Mucosa of stomach (tissue), 1 donor: ENCODE measurements at regions not wholly inside any gene's neighbourhood (a gene's known extent, or its start where the extent isn't known, plus 50 kb on each side); places are given as distances from the start of the nearest gene placed in this dataset.

Experiments
- H3K27me3 ChIP-seq: one replicate; pipeline ENCODE4 v1.7.0; 2013; ENCODE audit warnings: mild to moderate bottlenecking, low read length; ENCODE audit not compliant: control insufficient read depth, insufficient read depth
- H3K36me3 ChIP-seq: one replicate; pipeline ENCODE4 v1.7.0; 2013; ENCODE audit warnings: low read length; ENCODE audit not compliant: control insufficient read depth, insufficient read depth
- H3K4me1 ChIP-seq: one replicate; pipeline ENCODE4 v1.7.0; 2013; ENCODE audit warnings: mild to moderate bottlenecking, low read length; ENCODE audit not compliant: control insufficient read depth, insufficient read depth
- H3K4me3 ChIP-seq: one replicate; pipeline ENCODE4 v1.7.0; 2013; ENCODE audit warnings: low read length
- H3K9ac ChIP-seq: one replicate; pipeline ENCODE4 v1.7.0; 2013; ENCODE audit warnings: mild to moderate bottlenecking, low read length, moderate library complexity
- H3K9me3 ChIP-seq: one replicate; pipeline ENCODE4 v1.7.0; 2013; ENCODE audit warnings: mild to moderate bottlenecking, low read length, moderate library complexity; ENCODE audit not compliant: control insufficient read depth
- donor health status: Pancreatic carcinoma.

DNA sequence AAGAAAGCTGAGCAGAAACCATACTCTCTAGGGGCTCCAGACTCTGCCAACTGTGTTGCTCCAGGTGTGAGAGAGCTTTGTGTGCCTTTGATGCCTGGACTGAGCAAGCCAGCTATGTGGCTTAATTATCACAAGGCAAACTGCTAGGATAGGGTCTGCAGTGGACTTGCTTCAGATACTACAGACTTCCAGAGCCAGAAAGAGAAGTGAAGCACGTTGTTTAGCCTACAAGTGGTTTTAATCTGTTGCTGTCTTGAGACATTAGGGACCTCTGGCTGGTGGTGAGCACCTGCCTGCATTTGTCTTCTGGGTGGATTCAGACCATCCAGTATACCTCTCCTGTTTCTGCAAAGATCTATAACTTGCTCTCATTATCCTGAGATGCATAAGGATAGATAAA lies 353.4 kb upstream of the PLXNA2 start:
- no peaks in the 10 kb centered on the region for H3K4me1 ChIP-seq
- H3K4me3 ChIP-seq = no peak overlapping the region
- H3K9me3 ChIP-seq = no peaks in the 10 kb centered on the region
- H3K36me3 ChIP-seq = no peaks in the 10 kb centered on the region
- H3K9ac ChIP-seq = no peak overlapping the region
- no peaks in the 10 kb centered on the region for H3K27me3 ChIP-seq

DNA sequence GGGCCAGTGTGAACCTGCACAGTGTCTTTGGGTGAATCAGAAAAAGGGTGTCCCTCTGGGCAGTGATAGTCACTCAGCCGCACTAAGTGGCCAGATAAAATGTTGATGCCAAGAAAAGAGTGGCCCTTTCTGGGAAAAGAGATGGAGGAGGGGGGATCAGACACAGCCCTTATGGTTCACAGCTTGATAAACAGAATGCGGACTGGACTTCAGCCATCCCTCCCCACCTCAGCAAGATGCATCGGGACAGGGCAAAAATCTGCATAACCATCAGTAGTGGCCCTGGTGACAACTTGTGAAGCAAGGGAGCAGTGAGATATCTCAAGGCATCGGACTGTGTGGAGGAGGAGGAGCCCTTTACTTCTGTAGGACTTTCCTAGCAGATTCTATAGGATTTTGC lies 353.8 kb upstream of the PLXNA2 start:
- Histone ChIP-seq H3K4me1 (no peaks in the 10 kb centered on the region), H3K27me3 (no peaks in the 10 kb centered on the region), H3K36me3 (no peaks in the 10 kb centered on the region), H3K9ac (no peak overlapping the region), H3K4me3 (no peak overlapping the region), H3K9me3 (no peaks in the 10 kb centered on the region)

DNA sequence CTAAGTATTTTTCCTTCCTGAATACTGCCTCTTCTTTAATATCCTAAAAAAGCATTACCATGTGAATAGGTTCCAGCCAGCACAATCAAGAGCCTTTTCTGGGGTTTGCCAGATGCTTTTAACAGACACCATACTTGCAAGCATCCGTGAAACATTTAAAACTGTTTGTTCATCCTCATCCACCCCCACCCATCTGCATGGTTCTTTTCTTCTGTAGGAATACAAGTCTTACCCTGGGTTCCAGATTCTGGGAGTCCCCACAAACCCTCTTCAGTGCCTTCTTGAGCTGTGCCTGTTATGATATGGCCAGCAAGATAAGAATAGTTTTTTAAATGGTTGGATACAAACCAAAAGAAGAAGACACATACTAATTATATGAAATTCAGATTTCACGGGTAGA lies 354.9 kb upstream of the PLXNA2 start:
- Histone ChIP-seq H3K27me3 (no peaks in the 10 kb centered on the region), H3K9ac (no peak overlapping the region), H3K4me1 (no peaks in the 10 kb centered on the region), H3K4me3 (no peak overlapping the region), H3K36me3 (no peaks in the 10 kb centered on the region), H3K9me3 (no peaks in the 10 kb centered on the region)

GRCh38 chr1:208600456-208601190 lies 356.4 kb upstream of the PLXNA2 start:
- Histone ChIP-seq H3K4me3 (no peak overlapping the region), H3K9ac (no peak overlapping the region), H3K4me1 (no peaks in the 10 kb centered on the region), H3K9me3 (no peaks in the 10 kb centered on the region), H3K36me3 (no peaks in the 10 kb centered on the region), H3K27me3 (no peaks in the 10 kb centered on the region)

- Histone ChIP-seq H3K36me3 (no peaks in the 10 kb centered on the region), H3K27me3 (no peaks in the 10 kb centered on the region), H3K9me3 (no peaks in the 10 kb centered on the region), H3K4me3 (no peak overlapping the region), H3K9ac (no peak overlapping the region), H3K4me1 (no peaks in the 10 kb centered on the region)
These were observed 357.4 kb upstream of the PLXNA2 start for GRCh38 chr1:208601561-208601960.

GRCh38 chr1:208603721-208604120 lies 359.5 kb upstream of the PLXNA2 start:
- Histone ChIP-seq H3K27me3 (no peaks in the 10 kb centered on the region), H3K36me3 (no peaks in the 10 kb centered on the region), H3K9ac (no peak overlapping the region), H3K9me3 (no peaks in the 10 kb centered on the region), H3K4me3 (no peak overlapping the region), H3K4me1 (no peaks in the 10 kb centered on the region)

- H3K9ac ChIP-seq = no peak overlapping the region
- no peaks in the 10 kb centered on the region for H3K27me3 ChIP-seq
- H3K36me3 ChIP-seq = no peaks in the 10 kb centered on the region
- H3K4me1 ChIP-seq = no peaks in the 10 kb centered on the region
- no peaks in the 10 kb centered on the region for H3K9me3 ChIP-seq
- H3K4me3 ChIP-seq = no peak overlapping the region
These were observed 360.1 kb upstream of the PLXNA2 start for GRCh38 chr1:208604295-208604694.

GRCh38 chr1:208606959-208607358 lies 362.8 kb upstream of the PLXNA2 start:
- Histone ChIP-seq H3K4me3 (no peak overlapping the region), H3K4me1 (no peaks in the 10 kb centered on the region), H3K27me3 (no peaks in the 10 kb centered on the region), H3K36me3 (no peaks in the 10 kb centered on the region), H3K9ac (no peak overlapping the region), H3K9me3 (no peaks in the 10 kb centered on the region)

- Histone ChIP-seq H3K4me1 (no peaks in the 10 kb centered on the region), H3K4me3 (no peak overlapping the region), H3K27me3 (no peaks in the 10 kb centered on the region), H3K9me3 (no peaks in the 10 kb centered on the region), H3K9ac (no peak overlapping the region), H3K36me3 (no peaks in the 10 kb centered on the region)
These were observed 363.4 kb upstream of the PLXNA2 start for GRCh38 chr1:208607616-208608015.

DNA sequence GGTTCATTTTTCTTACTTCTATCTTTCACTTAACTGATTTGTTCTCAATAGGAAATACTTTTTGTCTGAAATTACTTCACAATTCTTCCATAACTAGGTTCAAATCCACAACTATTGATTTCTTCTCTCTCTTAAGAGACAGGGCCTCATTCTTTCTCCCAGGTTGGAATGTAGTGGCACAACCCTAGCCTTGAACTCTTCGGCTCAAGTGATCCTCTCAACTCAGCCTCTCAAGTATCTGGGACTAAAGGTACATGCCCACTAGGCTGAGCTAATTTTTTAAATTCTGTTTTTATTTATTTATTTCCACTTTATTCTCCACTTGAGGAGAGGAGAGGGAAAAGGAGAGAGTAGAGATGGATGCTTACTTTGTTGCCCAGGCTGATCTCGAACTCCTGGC lies 370.4 kb upstream of the PLXNA2 start:
- no peak overlapping the region for H3K4me3 ChIP-seq
- H3K9ac ChIP-seq = no peak overlapping the region
- no peaks in the 10 kb centered on the region for H3K4me1 ChIP-seq
- no peaks in the 10 kb centered on the region for H3K27me3 ChIP-seq
- H3K36me3 ChIP-seq = no peaks in the 10 kb centered on the region
- H3K9me3 ChIP-seq = no peaks in the 10 kb centered on the region

GRCh38 chr1:208615371-208615770 lies 371.2 kb upstream of the PLXNA2 start:
- Histone ChIP-seq H3K4me3 (no peak overlapping the region), H3K4me1 (no peaks in the 10 kb centered on the region), H3K9me3 (no peaks in the 10 kb centered on the region), H3K36me3 (no peaks in the 10 kb centered on the region), H3K9ac (no peak overlapping the region), H3K27me3 (no peaks in the 10 kb centered on the region)

DNA sequence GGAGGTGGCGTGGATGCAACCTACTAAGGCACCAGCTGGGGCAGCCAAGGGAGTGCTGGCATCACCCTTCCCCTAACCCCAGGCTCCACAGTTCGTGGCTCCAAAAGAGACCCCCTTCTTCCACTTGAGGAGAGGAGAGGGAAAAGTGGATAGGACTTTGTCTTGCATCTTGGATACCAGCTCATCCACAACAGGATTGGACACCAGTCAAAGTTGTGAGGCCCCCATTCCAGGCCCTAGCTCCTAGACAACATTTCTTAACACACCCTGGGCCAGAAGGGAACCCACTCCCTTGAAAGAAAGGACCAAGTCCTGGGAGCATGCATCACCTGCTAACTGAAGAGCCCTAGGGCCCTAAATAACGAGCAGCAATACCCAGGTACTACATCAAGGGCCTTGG lies 372.6 kb upstream of the PLXNA2 start:
- H3K4me3 ChIP-seq = no peak overlapping the region
- no peaks in the 10 kb centered on the region for H3K4me1 ChIP-seq
- H3K9me3 ChIP-seq = no peaks in the 10 kb centered on the region
- H3K27me3 ChIP-seq = no peaks in the 10 kb centered on the region
- H3K9ac ChIP-seq = no peak overlapping the region
- no peaks in the 10 kb centered on the region for H3K36me3 ChIP-seq
